ENCODE measurements at regions not wholly inside any gene's neighbourhood (a gene's known extent, or its start where the extent isn't known, plus 50 kb on each side); places are given as distances from the start of the nearest gene placed in this dataset.

GRCh38 chr21:35358008-35358407 is 308.9 kb upstream of the RUNX1 start:
- WGBS (ENCODE audit: extremely low coverage, insufficient read length, low lambda C conversion rate): no CpG with 5 or more reads among the region's 2 CpGs
- no peaks in the 10 kb centered on the region; the same call in 1 of the 2 replicates for H3K4me1 ChIP-seq (ENCODE audit: insufficient read depth, low read length)
- no peak overlapping the region for H3K23ac ChIP-seq (ENCODE audit: insufficient read length, low read depth, low read length)
- no peak overlapping the region for H2BK20ac ChIP-seq (ENCODE audit: low read depth, low read length, poor library complexity, severe bottlenecking)
- H3K4me3 Mint-ChIP-seq: no peak overlapping the region
- H3K9ac ChIP-seq (ENCODE audit: extremely low read depth, insufficient read length, low read length): no peak overlapping the region
- no peak overlapping the region for H2BK5ac ChIP-seq (ENCODE audit: insufficient read length, low read length)
- no peak overlapping the region for H3K4me2 ChIP-seq (ENCODE audit: insufficient read depth, insufficient read length, low read length)
- no peaks in the 10 kb centered on the region for H3K23me2 ChIP-seq (ENCODE audit: insufficient read length, low read depth, low read length, poor library complexity, severe bottlenecking)
- TF ChIP-seq, protein P1, sequence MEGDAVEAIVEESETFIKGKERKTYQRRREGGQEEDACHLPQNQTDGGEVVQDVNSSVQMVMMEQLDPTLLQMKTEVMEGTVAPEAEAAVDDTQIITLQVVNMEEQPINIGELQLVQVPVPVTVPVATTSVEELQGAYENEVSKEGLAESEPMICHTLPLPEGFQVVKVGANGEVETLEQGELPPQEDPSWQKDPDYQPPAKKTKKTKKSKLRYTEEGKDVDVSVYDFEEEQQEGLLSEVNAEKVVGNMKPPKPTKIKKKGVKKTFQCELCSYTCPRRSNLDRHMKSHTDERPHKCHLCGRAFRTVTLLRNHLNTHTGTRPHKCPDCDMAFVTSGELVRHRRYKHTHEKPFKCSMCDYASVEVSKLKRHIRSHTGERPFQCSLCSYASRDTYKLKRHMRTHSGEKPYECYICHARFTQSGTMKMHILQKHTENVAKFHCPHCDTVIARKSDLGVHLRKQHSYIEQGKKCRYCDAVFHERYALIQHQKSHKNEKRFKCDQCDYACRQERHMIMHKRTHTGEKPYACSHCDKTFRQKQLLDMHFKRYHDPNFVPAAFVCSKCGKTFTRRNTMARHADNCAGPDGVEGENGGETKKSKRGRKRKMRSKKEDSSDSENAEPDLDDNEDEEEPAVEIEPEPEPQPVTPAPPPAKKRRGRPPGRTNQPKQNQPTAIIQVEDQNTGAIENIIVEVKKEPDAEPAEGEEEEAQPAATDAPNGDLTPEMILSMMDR (conservative IDR thresholded peaks at IDR 0.05): no peak
- H3K9me3 Mint-ChIP-seq: no peaks in the 10 kb centered on the region
- no peak overlapping the region for H2BK120ac ChIP-seq (ENCODE audit: low read depth, low read length, poor library complexity, severe bottlenecking)
- DNase-seq: no peak
- H3K9me3 ChIP-seq (ENCODE audit: control insufficient read depth, low read depth, low read length): no peaks in the 10 kb centered on the region
- H2BK12ac ChIP-seq (ENCODE audit: insufficient read length, low read depth, low read length): no peak overlapping the region
- no peak overlapping the region for H3K56ac ChIP-seq (ENCODE audit: insufficient read length, low read depth, low read length)
- H3K27ac Mint-ChIP-seq: no peak overlapping the region
- H3K27me3 ChIP-seq (ENCODE audit: insufficient read depth, low read length): no peaks in the 10 kb centered on the region
- H3K36me3 Mint-ChIP-seq (ENCODE audit: insufficient read depth in 1 of 3, low read depth in 3 of 3): no peaks in the 10 kb centered on the region
- H3K79me1 ChIP-seq (ENCODE audit: insufficient read depth, low read depth, low read length, poor library complexity, severe bottlenecking): no peaks in the 10 kb centered on the region
- H3K18ac ChIP-seq (ENCODE audit: insufficient read length, low read depth, low read length): no peak overlapping the region
- H3K79me2 ChIP-seq (ENCODE audit: insufficient read depth, low read length): no peaks in the 10 kb centered on the region
- no peak overlapping the region for H3K14ac ChIP-seq (ENCODE audit: insufficient read depth, low read length)
- H4K5ac ChIP-seq (ENCODE audit: insufficient read length, low read depth, low read length): no peak overlapping the region
- H2AK5ac ChIP-seq (ENCODE audit: insufficient read length, low read length): no peak overlapping the region
- no peak overlapping the region for H2BK15ac ChIP-seq (ENCODE audit: low read depth, low read length)
- H3K27me3 Mint-ChIP-seq (ENCODE audit: low read depth): no peaks in the 10 kb centered on the region
- H3K4ac ChIP-seq (ENCODE audit: low read depth, low read length): no peak overlapping the region
- H2AFZ ChIP-seq (ENCODE audit: low read length): no peak overlapping the region
- H4K8ac ChIP-seq (replicated peaks; ENCODE audit: insufficient read length, low read depth, low read length): no peak overlapping the region
- no peaks in the 10 kb centered on the region for H4K20me1 ChIP-seq (ENCODE audit: control insufficient read depth, insufficient read depth, insufficient read length)
- no peak overlapping the region for H3K27ac ChIP-seq (ENCODE audit: insufficient read length, low read depth, low read length)
- peaks cover 8 to 9% of the 10 kb centered on the region in 2 experiments for H3K4me1 Mint-ChIP-seq
- no peak overlapping the region for H4K91ac ChIP-seq (ENCODE audit: insufficient read length, low read depth, low read length)
- H3T11ph ChIP-seq (ENCODE audit: low read length): no peak overlapping the region

All from H9 (cell line).